ENCODE measurements at regions not wholly inside any gene's neighbourhood (a gene's known extent, or its start where the extent isn't known, plus 50 kb on each side); places are given as distances from the start of the nearest gene placed in this dataset.

DNA sequence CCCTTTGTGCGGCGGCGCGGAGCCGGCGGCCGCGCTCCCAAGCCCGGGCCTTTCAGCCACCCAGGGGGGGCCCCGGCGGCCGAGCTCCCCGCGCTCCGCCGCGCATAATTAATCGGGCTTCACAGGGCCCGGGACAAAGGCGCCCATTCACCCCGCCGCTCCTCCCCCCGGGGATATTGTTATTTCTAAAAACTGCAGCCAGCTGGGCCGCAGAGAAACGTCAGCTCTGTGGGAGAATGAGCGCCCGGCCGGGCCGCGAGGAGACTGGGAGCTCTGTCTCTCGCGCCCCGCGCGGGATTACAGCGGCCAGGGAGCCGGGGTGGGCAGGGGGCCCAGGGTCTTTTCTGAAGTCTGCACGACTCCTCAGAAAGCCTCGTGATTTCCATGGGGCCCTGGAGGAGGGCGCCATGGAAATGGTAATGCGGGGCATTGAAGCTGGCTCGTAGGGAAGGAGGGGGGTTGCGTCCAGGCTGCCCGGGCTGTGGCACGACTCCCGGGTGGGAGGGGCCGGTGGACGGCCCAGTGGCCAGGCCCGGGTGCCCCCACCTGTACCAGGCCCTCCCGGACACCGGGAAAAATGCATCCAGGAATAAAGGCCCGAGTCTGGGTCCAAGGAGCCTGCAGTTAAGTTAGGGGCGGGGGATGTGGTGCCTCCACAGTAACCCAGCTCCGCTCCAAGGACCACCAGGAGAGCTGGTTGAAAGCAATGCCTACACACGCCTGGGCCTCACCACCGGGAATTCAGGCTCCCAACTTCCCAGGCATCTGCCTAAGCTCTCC lies 125.3 kb downstream of the ZFP36L2 start:
- TF ChIP-seq EZH2 (IDR thresholded peaks at IDR 0.05; ENCODE audit: low read length, missing control alignments): no peak
- TF ChIP-seq CTCF (conservative IDR thresholded peaks at IDR 0.05 in 1 of 2, IDR thresholded peaks at IDR 0.05 in 1 of 2; ENCODE audit: low read depth in 1 of 2, low read length in 2 of 2): no peak

All from fibroblast of lung (primary cell).